HCT116 (cell line): ENCODE measurements at regions not wholly inside any gene's neighbourhood (a gene's known extent, or its start where the extent isn't known, plus 50 kb on each side); places are given as distances from the start of the nearest gene placed in this dataset.

Source experiments
- ATAC-seq: fragments of 200-7000 bp; cut with Tn5 transposase; 2 replicates; pipeline ENCODE4 v1.9.1; 2020; ENCODE audit warnings: mild to moderate bottlenecking, moderate library complexity
- BruUV-seq: library from RNA; stranded (reverse); fragments of 400-500 nt; replicated peaks from 2 replicates; lab custom pipeline; 2021; lab: Mats Ljungman, UMichigan
- CTCF ChIA-PET: fragments of 300-600 bp; sonication (Branson Sonifier 250); formaldehyde crosslinking; loops from one replicate; lab custom pipeline; 2021; ENCODE audit warnings: antibody characterized with exemption; lab: Charles Lee
- POLR2A ChIA-PET: fragments of 300-600, 350-600 bp; sonication (Branson Sonifier 250); formaldehyde crosslinking; loops from one replicate; lab custom pipeline; 2021; ENCODE audit warnings: antibody characterized with exemption; lab: Charles Lee
- RAD21 ChIA-PET, 2 experiments: fragments of 300-600 bp; sonication (Branson Sonifier 250); formaldehyde crosslinking; loops; one replicate each; lab custom pipeline; 2023; ENCODE audit warnings: low total read pairs in 2 of 2; ENCODE audit not compliant: uncharacterized antibody in 2 of 2, unreplicated experiment in 2 of 2, low non-redundant PET in 1 of 2; lab: Charles Lee
- DNase-seq: peaks from one replicate; pipeline ENCODE4 v3.0.0-alpha.2; 2010; ENCODE audit warnings: low read depth, low spot score
- H2AFZ ChIP-seq: fragments of 200-600 bp; shearing (Covaris generic), sonication (generic); 2 replicates; pipeline ENCODE4 v1.6.1; 2017; ENCODE audit warnings: low read depth, mixed run types, mixed read lengths, antibody characterized with exemption, low read length; ENCODE audit not compliant: poor library complexity, severe bottlenecking
- H3K27ac ChIP-seq: 2 replicates; pipeline ENCODE4 v1.5.1; 2012; ENCODE audit warnings: low read depth, low read length
- H3K27me3 ChIP-seq: fragments of 200-600 bp; sonication (generic); 2 replicates; pipeline ENCODE4 v1.6.1; 2016; ENCODE audit warnings: mixed run types, low read length, mixed read lengths; ENCODE audit not compliant: insufficient read depth
- H3K36me3 ChIP-seq, 2 experiments: fragments of 200-500 bp in 1 of 2; fragments of 200-600 bp in 1 of 2; sonication (Bioruptor generic) in 1 of 2; sonication (generic) in 1 of 2; 2 replicates each; pipeline versions ENCODE4 v1.5.1 to v1.6.1; 2014 to 2016; ENCODE audit warnings: low read length in 2 of 2, inconsistent platforms in 1 of 2, mixed read lengths in 1 of 2, mixed run types in 1 of 2; ENCODE audit not compliant: insufficient read depth in 2 of 2, control insufficient read depth in 1 of 2
- H3K4me1 ChIP-seq, 2 experiments: fragments of 200-600 bp in 1 of 2; sonication (generic) in 1 of 2; 2 replicates each; pipeline versions ENCODE4 v1.5.1 to v1.6.1; 2012 to 2017; ENCODE audit warnings: low read length in 2 of 2, inconsistent platforms in 1 of 2, mild to moderate bottlenecking in 1 of 2, mixed read lengths in 1 of 2, mixed run types in 1 of 2, moderate library complexity in 1 of 2; ENCODE audit not compliant: insufficient read depth in 2 of 2, control insufficient read depth in 1 of 2
- H3K4me2 ChIP-seq: fragments of 200-600 bp; sonication (generic); 2 replicates; pipeline ENCODE4 v1.6.1; 2017; ENCODE audit warnings: mixed run types, low read length, mixed read lengths
- H3K4me3 ChIP-seq, 2 experiments: fragments of 200-600 bp in 1 of 2; sonication (generic) in 1 of 2; replicated peaks in 1 of 2; 2 replicates each; pipeline ENCODE4 v1.5.1; 2011 to 2016; ENCODE audit warnings: low read length in 2 of 2, control low read depth in 1 of 2, low read depth in 1 of 2, mild to moderate bottlenecking in 1 of 2, mixed read lengths in 1 of 2, mixed run types in 1 of 2
- H3K79me2 ChIP-seq: fragments of 200-600 bp; sonication (generic); 2 replicates; pipeline ENCODE4 v1.6.1; 2017; ENCODE audit warnings: mild to moderate bottlenecking, mixed run types, low read length, moderate library complexity, mixed read lengths; ENCODE audit not compliant: insufficient read depth
- H3K9ac ChIP-seq: fragments of 200-600 bp; sonication (generic); 2 replicates; pipeline ENCODE4 v1.6.1; 2016; ENCODE audit warnings: low read length, mixed read lengths
- H3K9me2 ChIP-seq: fragments of 200-600 bp; sonication (generic), shearing (Covaris generic); 2 replicates; pipeline ENCODE4 v1.6.1; 2017; ENCODE audit warnings: mixed run types, mild to moderate bottlenecking, moderate library complexity; ENCODE audit not compliant: insufficient read depth
- H3K9me3 ChIP-seq, 2 experiments: fragments of 200-500 bp in 1 of 2; fragments of 200-600 bp in 1 of 2; sonication (Bioruptor generic) in 1 of 2; sonication (generic) in 1 of 2; 2 replicates each; pipeline ENCODE4 v1.6.1; 2014 to 2017; ENCODE audit warnings: low read length in 2 of 2, mixed read lengths in 2 of 2, inconsistent platforms in 1 of 2, low read depth in 1 of 2, mild to moderate bottlenecking in 1 of 2, mixed run types in 1 of 2, moderate library complexity in 1 of 2; ENCODE audit not compliant: control insufficient read depth in 1 of 2, insufficient read depth in 1 of 2
- H4K20me1 ChIP-seq: fragments of 200-600 bp; sonication (generic), shearing (Covaris generic); 2 replicates; pipeline ENCODE4 v1.6.1; 2017; ENCODE audit warnings: mixed run types, mild to moderate bottlenecking, moderate library complexity; ENCODE audit not compliant: insufficient read depth
- CBX3 ChIP-seq: IDR thresholded peaks from 2 replicates; pipeline ENCODE4 v1.6.1; 2012; ENCODE audit warnings: low read depth
- ELF1 ChIP-seq: IDR thresholded peaks from 2 replicates; pipeline ENCODE4 v1.6.1; 2012; ENCODE audit warnings: low read depth, borderline replicate concordance
- EZH2 ChIP-seq: fragments of 200-600 bp; sonication (generic); IDR thresholded peaks from 2 replicates; pipeline ENCODE4 v1.6.1; 2017; ENCODE audit warnings: antibody characterized with exemption, mixed run types
- EZH2phosphoT487 ChIP-seq: fragments of 200-600 bp; IDR thresholded peaks from 2 replicates; pipeline ENCODE4 v1.6.1; 2018; ENCODE audit warnings: antibody characterized with exemption, borderline replicate concordance
- FOSL1 ChIP-seq: IDR thresholded peaks from 2 replicates; pipeline ENCODE4 v1.6.1; 2012; ENCODE audit warnings: low read depth
- JUND ChIP-seq: IDR thresholded peaks from 2 replicates; pipeline ENCODE4 v1.6.1; 2012
- MAX ChIP-seq: IDR thresholded peaks from 2 replicates; pipeline ENCODE4 v1.6.1; 2012
- POLR2A ChIP-seq: IDR thresholded peaks from 2 replicates; pipeline ENCODE4 v1.7.0; 2011; ENCODE audit warnings: borderline replicate concordance; ENCODE audit not compliant: insufficient read depth, insufficient read length; ENCODE audit errors: extremely low read depth
- RAD21 ChIP-seq: IDR thresholded peaks from 2 replicates; pipeline ENCODE4 v1.6.1; 2012; ENCODE audit warnings: low read depth, mild to moderate bottlenecking
- REST ChIP-seq: IDR thresholded peaks from 2 replicates; pipeline ENCODE4 v1.6.1; 2012; ENCODE audit warnings: low read depth
- SIN3A ChIP-seq: IDR thresholded peaks from 2 replicates; pipeline ENCODE4 v1.6.1; 2012; ENCODE audit warnings: low read depth
- SRF ChIP-seq: IDR thresholded peaks from 2 replicates; pipeline ENCODE4 v1.6.1; 2012; ENCODE audit warnings: low read depth
- TCF7L2 ChIP-seq: IDR thresholded peaks from 2 replicates; pipeline ENCODE4 v1.7.0; 2011; ENCODE audit warnings: borderline replicate concordance, inconsistent platforms; ENCODE audit not compliant: insufficient read depth, insufficient read length; ENCODE audit errors: extremely low read depth
- YY1 ChIP-seq: IDR thresholded peaks from 2 replicates; pipeline ENCODE4 v1.6.1; 2011; ENCODE audit warnings: low read length, low read depth, moderate library complexity, mild to moderate bottlenecking; ENCODE audit not compliant: insufficient replicate concordance; ENCODE audit errors: extremely low read depth
- ZBTB33 ChIP-seq: IDR thresholded peaks from 2 replicates; pipeline ENCODE4 v1.6.1; 2011; ENCODE audit warnings: mild to moderate bottlenecking, low read length, moderate library complexity; ENCODE audit not compliant: insufficient replicate concordance; ENCODE audit errors: extremely low read depth
- ZFX ChIP-seq: fragments of 450-650 bp; IDR thresholded peaks from 2 replicates; pipeline ENCODE4 v1.6.1; 2017
- ZNF274 ChIP-seq: fragments of 200-500 bp; sonication (Bioruptor generic); IDR thresholded peaks from 2 replicates; pipeline ENCODE4 v1.6.1; 2014; ENCODE audit warnings: mild to moderate bottlenecking, low read depth, low read length, inconsistent platforms
- intact Hi-C: fragments of 100-400 bp; cut with micrococcal nuclease; formaldehyde crosslinking; loops from 2 replicates; pipeline ENCODE4 v1.10.0; 2022

- no peaks in the 10 kb centered on the region for H3K4me1 ChIP-seq
- BruUV-seq, result no TSS peak
- no peaks in the 10 kb centered on the region; the same call in 1 of the 2 replicates for H3K9me2 ChIP-seq
- RAD21 ChIA-PET, result no interaction called here
- no peak overlapping the region for H3K27ac ChIP-seq
- TF ChIP-seq SIN3A (no peak), RAD21 (no peak), EZH2phosphoT487 (no peak), TCF7L2 (no peak), ZBTB33 (no peak), CBX3 (no peak), MAX (no peak), SRF (no peak), POLR2A (no peak), YY1 (no peak), REST (no peak), ELF1 (no peak), EZH2 (no peak), ZFX (no peak), ZNF274 (no peak), FOSL1 (no peak), JUND (no peak)
- TF ChIP-seq, all 23 proteins: peak for 0
- intact Hi-C loops, result no loop called here
- ChIA-PET POLR2A (no interaction called here), CTCF (no interaction called here)
- no peak overlapping the region for H2AFZ ChIP-seq
- DNase-seq (no peak), ATAC-seq (no peak)
- H3K4me3 ChIP-seq, result no peak overlapping the region
- H3K36me3 ChIP-seq, result no peaks in the 10 kb centered on the region
- no peaks in the 10 kb centered on the region for H3K27me3 ChIP-seq
- no peaks in the 10 kb centered on the region for H4K20me1 ChIP-seq
- H3K9me3 ChIP-seq, result no peaks in the 10 kb centered on the region
- no peaks in the 10 kb centered on the region for H3K79me2 ChIP-seq
- H3K9ac ChIP-seq, result no peak overlapping the region
- H3K4me2 ChIP-seq, result no peak overlapping the region
Observed at GRCh38 chr4:134018846-134019245, 182.7 kb downstream of the PABPC4L start.
